Neural progenitor cell (in vitro differentiated cells): ENCODE measurements at regions not wholly inside any gene's neighbourhood (a gene's known extent, or its start where the extent isn't known, plus 50 kb on each side); places are given as distances from the start of the nearest gene placed in this dataset.
A peak's percentile ranks its signal among the peaks of the same experiment; 100 is the strongest.

Experiments
- DNase-seq: peaks from one replicate; pipeline ENCODE4 v3.0.0-alpha.2; 2016; ENCODE audit warnings: low spot score
- H2AFZ ChIP-seq: fragments of 200-600 bp; sonication (generic); replicated peaks from 2 replicates; pipeline ENCODE4 v1.6.1; 2016; ENCODE audit warnings: antibody characterized with exemption
- H3F3A ChIP-seq: fragments of 200-600 bp; sonication (generic); 2 replicates; pipeline ENCODE4 v1.6.1; 2016; ENCODE audit warnings: antibody characterized with exemption, low read depth
- H3K27ac ChIP-seq: fragments of 200-600 bp; sonication (generic); 2 replicates; pipeline ENCODE4 v1.5.1; 2016; ENCODE audit warnings: mild to moderate bottlenecking
- H3K27me3 ChIP-seq: fragments of 200-600 bp; sonication (generic); 2 replicates; pipeline ENCODE4 v1.6.1; 2016; ENCODE audit warnings: mild to moderate bottlenecking, moderate library complexity
- H3K36me3 ChIP-seq: fragments of 200-600 bp; sonication (generic); 2 replicates; pipeline ENCODE4 v1.5.1; 2016
- H3K4me1 ChIP-seq: fragments of 200-600 bp; sonication (generic); 2 replicates; pipeline ENCODE4 v1.6.1; 2016; ENCODE audit warnings: mixed run types
- H3K4me2 ChIP-seq: fragments of 200-600 bp; sonication (generic); 2 replicates; pipeline ENCODE4 v1.6.1; 2016
- H3K4me3 ChIP-seq: fragments of 200-600 bp; sonication (generic); 2 replicates; pipeline ENCODE4 v1.5.1; 2016
- H3K79me2 ChIP-seq: fragments of 200-600 bp; sonication (generic); 2 replicates; pipeline ENCODE4 v1.6.1; 2016; ENCODE audit warnings: low read depth
- H3K9ac ChIP-seq: fragments of 200-600 bp; sonication (generic); 2 replicates; pipeline ENCODE4 v1.6.1; 2016
- H3K9me3 ChIP-seq: fragments of 200-600 bp; sonication (generic); 2 replicates; pipeline ENCODE4 v1.5.1; 2016; ENCODE audit warnings: low read depth
- H4K20me1 ChIP-seq: fragments of 200-600 bp; sonication (generic); 2 replicates; pipeline ENCODE4 v1.6.1; 2016; ENCODE audit warnings: low read depth
- H3K27ac Mint-ChIP-seq: 3 replicates; pipeline ENCODE4 v1.8.0; 2021; ENCODE audit warnings: mixed read lengths
- H3K27me3 Mint-ChIP-seq: 2 replicates; pipeline ENCODE4 v1.8.0; 2022; ENCODE audit warnings: low read depth, mild to moderate bottlenecking, inconsistent platforms, moderate library complexity, mixed read lengths; ENCODE audit not compliant: insufficient read depth
- H3K36me3 Mint-ChIP-seq: 3 replicates; pipeline ENCODE4 v1.8.0; 2021; ENCODE audit warnings: mixed read lengths
- H3K4me1 Mint-ChIP-seq: 3 replicates; pipeline ENCODE4 v1.8.0; 2021; ENCODE audit warnings: mixed read lengths
- H3K4me3 Mint-ChIP-seq: 3 replicates; pipeline ENCODE4 v1.8.0; 2021; ENCODE audit warnings: mild to moderate bottlenecking, moderate library complexity, mixed read lengths
- H3K9me3 Mint-ChIP-seq: 3 replicates; pipeline ENCODE4 v1.8.0; 2020; ENCODE audit warnings: mixed read lengths
- CTCF ChIP-seq: fragments of 200-600 bp; sonication (generic); IDR thresholded peaks from 2 replicates; pipeline ENCODE4 v1.5.1; 2017; ENCODE audit warnings: antibody characterized with exemption, mild to moderate bottlenecking
- EZH2 ChIP-seq: fragments of 200-600 bp; sonication (generic); IDR thresholded peaks from 2 replicates; pipeline ENCODE4 v1.6.1; 2017; ENCODE audit warnings: antibody characterized with exemption, mild to moderate bottlenecking, moderate library complexity
- EZH2phosphoT487 ChIP-seq: fragments of 200-600 bp; sonication (generic); IDR thresholded peaks from 2 replicates; pipeline ENCODE4 v1.6.1; 2017; ENCODE audit warnings: antibody characterized with exemption

GRCh38 chr17:79406316-79406715 lies 204.5 kb downstream of the RBFOX3 start:
- H3K36me3 ChIP-seq: no peaks in the 10 kb centered on the region
- H3K4me1 ChIP-seq: peaks cover 12% of the 10 kb centered on the region
- no peaks in the 10 kb centered on the region for H4K20me1 ChIP-seq
- H3K27me3 ChIP-seq: peaks cover 16% of the 10 kb centered on the region
- H2AFZ ChIP-seq: no peak overlapping the region
- H3K27ac ChIP-seq: no peak overlapping the region
- no peak overlapping the region for H3K4me2 ChIP-seq
- TF ChIP-seq CTCF (no peak), EZH2 (no peak), EZH2phosphoT487 (no peak)
- no peak overlapping the region for H3K27ac Mint-ChIP-seq
- no peak overlapping the region for H3K4me3 ChIP-seq
- H3K9me3 Mint-ChIP-seq: no peaks in the 10 kb centered on the region
- no peak for DNase-seq
- H3K27me3 Mint-ChIP-seq: peaks cover 19% of the 10 kb centered on the region
- no peak overlapping the region for H3K4me3 Mint-ChIP-seq
- H3K9ac ChIP-seq: no peak overlapping the region
- no peaks in the 10 kb centered on the region for H3K36me3 Mint-ChIP-seq
- H3F3A ChIP-seq: peaks cover 10% of the 10 kb centered on the region
- no peaks in the 10 kb centered on the region for H3K9me3 ChIP-seq
- peaks cover 12% of the 10 kb centered on the region for H3K4me1 Mint-ChIP-seq
- H3K79me2 ChIP-seq: no peaks in the 10 kb centered on the region

- Histone ChIP-seq H3K9ac (no peak overlapping the region), H3K27ac (no peak overlapping the region), H3K9me3 (no peaks in the 10 kb centered on the region), H3K79me2 (no peaks in the 10 kb centered on the region), H3K4me2 (no peak overlapping the region), H3K27me3 (peaks cover 19% of the 10 kb centered on the region), H3K4me1 (peaks cover 14% of the 10 kb centered on the region), H2AFZ (no peak overlapping the region), H3K4me3 (no peak overlapping the region), H3K36me3 (no peaks in the 10 kb centered on the region), H4K20me1 (no peaks in the 10 kb centered on the region), H3F3A (peaks cover 10% of the 10 kb centered on the region)
- Mint-ChIP-seq H3K9me3 (no peaks in the 10 kb centered on the region), H3K4me3 (no peak overlapping the region), H3K27me3 (peaks cover 23% of the 10 kb centered on the region), H3K4me1 (peaks cover 17% of the 10 kb centered on the region), H3K27ac (no peak overlapping the region), H3K36me3 (no peaks in the 10 kb centered on the region)
- no peak for DNase-seq
- TF ChIP-seq EZH2: no peak
Observed at GRCh38 chr17:79405823-79406222, 205.0 kb downstream of the RBFOX3 start.

GRCh38 chr17:79404136-79404911 lies 206.5 kb downstream of the RBFOX3 start:
- H3K27me3 Mint-ChIP-seq: peaks cover 25% of the 10 kb centered on the region
- H3K36me3 Mint-ChIP-seq: no peaks in the 10 kb centered on the region

More at GRCh38 chr17:79404136-79404911, 206.5 kb downstream of the RBFOX3 start:
- peaks cover 19% of the 10 kb centered on the region for H3F3A ChIP-seq
- Mint-ChIP-seq H3K27ac (peak overlapping the region; percentile 59), H3K9me3 (no peaks in the 10 kb centered on the region), H3K4me1 (peaks cover 28% of the 10 kb centered on the region), H3K4me3 (no peak overlapping the region)
- no peaks in the 10 kb centered on the region for H3K79me2 ChIP-seq
- H4K20me1 ChIP-seq: no peaks in the 10 kb centered on the region
- peaks cover 34% of the 10 kb centered on the region for H3K27me3 ChIP-seq
- H3K36me3 ChIP-seq: no peaks in the 10 kb centered on the region
- no peak overlapping the region for H3K9ac ChIP-seq
- no peak for DNase-seq
- no peaks in the 10 kb centered on the region for H3K9me3 ChIP-seq
- no peak overlapping the region for H3K27ac ChIP-seq
- no peak overlapping the region for H3K4me3 ChIP-seq
- TF ChIP-seq EZH2phosphoT487 (no peak), EZH2 (no peak), CTCF (no peak)
- no peak overlapping the region for H2AFZ ChIP-seq
- H3K4me1 ChIP-seq: peaks cover 27% of the 10 kb centered on the region
- no peak overlapping the region for H3K4me2 ChIP-seq
